ENCODE measurements at regions not wholly inside any gene's neighbourhood (a gene's known extent, or its start where the extent isn't known, plus 50 kb on each side); places are given as distances from the start of the nearest gene placed in this dataset.
"Not testable (repeated sequence)": the region's sequence is repeated elsewhere in the genome, so short reads cannot be mapped to it uniquely, and the experiment has no call there.

DNA sequence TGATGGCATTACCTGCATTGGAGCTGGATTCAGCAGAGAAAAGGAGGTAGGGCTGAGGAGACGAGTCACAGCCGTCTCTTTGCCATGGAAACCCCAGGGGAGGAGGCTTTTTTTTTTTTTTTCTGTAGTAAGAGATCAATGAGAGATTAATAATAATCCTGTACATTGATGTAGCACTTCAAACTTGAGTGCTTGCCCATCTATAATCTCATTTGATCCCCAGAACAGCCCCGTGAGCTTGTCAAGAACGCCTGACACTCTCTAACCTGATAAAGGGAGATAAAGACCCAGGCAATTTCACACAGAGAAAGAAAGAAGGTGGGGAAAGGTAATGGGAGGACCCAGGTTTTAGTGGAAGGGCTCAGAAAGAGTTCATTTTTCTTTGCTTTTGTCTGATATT lies 195.2 kb upstream of the FOXK1 start:
- TF ChIP-seq, protein P1, sequence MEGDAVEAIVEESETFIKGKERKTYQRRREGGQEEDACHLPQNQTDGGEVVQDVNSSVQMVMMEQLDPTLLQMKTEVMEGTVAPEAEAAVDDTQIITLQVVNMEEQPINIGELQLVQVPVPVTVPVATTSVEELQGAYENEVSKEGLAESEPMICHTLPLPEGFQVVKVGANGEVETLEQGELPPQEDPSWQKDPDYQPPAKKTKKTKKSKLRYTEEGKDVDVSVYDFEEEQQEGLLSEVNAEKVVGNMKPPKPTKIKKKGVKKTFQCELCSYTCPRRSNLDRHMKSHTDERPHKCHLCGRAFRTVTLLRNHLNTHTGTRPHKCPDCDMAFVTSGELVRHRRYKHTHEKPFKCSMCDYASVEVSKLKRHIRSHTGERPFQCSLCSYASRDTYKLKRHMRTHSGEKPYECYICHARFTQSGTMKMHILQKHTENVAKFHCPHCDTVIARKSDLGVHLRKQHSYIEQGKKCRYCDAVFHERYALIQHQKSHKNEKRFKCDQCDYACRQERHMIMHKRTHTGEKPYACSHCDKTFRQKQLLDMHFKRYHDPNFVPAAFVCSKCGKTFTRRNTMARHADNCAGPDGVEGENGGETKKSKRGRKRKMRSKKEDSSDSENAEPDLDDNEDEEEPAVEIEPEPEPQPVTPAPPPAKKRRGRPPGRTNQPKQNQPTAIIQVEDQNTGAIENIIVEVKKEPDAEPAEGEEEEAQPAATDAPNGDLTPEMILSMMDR (IDR thresholded peaks at IDR 0.05), result no peak
- Histone ChIP-seq H3K4me1 (no peaks in the 10 kb centered on the region), H3K9me3 (no peaks in the 10 kb centered on the region), H3K27ac (no peak overlapping the region), H3K27me3 (no peaks in the 10 kb centered on the region), H3K36me3 (no peaks in the 10 kb centered on the region), H3K4me3 (no peak overlapping the region)
- intact Hi-C loops (cut with DNase I), result no loop called here
- ATAC-seq (no peak), DNase-seq (no peak)

DNA sequence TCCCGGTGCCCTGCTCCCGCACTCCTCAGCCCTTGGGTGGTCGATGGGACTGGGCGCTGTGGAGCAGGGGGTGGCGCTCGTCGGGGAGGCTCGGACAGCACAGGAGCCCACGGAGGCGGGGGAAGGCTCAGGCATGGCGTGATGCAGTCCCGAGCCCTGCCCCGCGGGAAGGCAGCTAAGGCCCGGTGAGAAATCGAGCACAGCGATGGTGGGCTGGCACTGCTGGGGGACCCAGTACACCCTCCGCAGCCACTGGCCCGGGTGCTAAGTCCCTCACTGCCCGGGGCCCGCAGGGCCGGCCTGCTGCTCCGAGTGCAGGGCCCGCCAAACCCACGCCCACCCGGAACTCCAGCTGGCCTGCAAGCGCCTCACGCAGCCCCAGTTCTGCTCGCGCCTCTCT lies 185.2 kb upstream of the FOXK1 start:
- H3K27me3 ChIP-seq; intact Hi-C loops (cut with DNase I); ATAC-seq; H3K27ac ChIP-seq; H3K4me1 ChIP-seq; H3K9me3 ChIP-seq; H3K36me3 ChIP-seq; DNase-seq; H3K4me3 ChIP-seq: not testable (repeated sequence)

DNA sequence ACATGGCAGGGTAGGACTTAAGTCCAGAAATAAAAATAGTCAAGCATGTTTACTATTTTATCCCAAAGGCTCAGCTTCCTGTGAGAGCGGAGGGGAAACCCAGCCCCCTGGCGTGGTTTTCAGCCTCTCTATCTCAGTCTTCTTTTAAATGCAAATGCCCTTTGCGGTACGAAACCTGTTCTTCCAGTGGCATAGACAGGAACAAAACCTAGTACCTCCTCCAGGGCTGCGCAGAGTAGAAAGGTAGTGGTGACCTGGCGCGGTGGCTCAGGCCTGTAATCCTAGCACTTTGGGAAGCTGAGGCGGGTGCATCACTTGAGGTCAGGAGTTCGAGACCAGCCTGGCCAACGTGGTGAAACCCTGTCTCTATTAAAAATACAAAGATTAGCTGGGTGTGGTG lies 181.3 kb upstream of the FOXK1 start:
- H3K9me3 ChIP-seq, result no peaks in the 10 kb centered on the region
- intact Hi-C loops (cut with DNase I), result no loop called here
- TF ChIP-seq, protein P1 (IDR thresholded peaks at IDR 0.05), result no peak
- no peak for ATAC-seq
- no peak overlapping the region for H3K27ac ChIP-seq
- no peaks in the 10 kb centered on the region for H3K27me3 ChIP-seq
- H3K36me3 ChIP-seq, result no peaks in the 10 kb centered on the region
- DNase-seq, result no peak
- no peaks in the 10 kb centered on the region for H3K4me1 ChIP-seq
- H3K4me3 ChIP-seq, result no peak overlapping the region

DNA sequence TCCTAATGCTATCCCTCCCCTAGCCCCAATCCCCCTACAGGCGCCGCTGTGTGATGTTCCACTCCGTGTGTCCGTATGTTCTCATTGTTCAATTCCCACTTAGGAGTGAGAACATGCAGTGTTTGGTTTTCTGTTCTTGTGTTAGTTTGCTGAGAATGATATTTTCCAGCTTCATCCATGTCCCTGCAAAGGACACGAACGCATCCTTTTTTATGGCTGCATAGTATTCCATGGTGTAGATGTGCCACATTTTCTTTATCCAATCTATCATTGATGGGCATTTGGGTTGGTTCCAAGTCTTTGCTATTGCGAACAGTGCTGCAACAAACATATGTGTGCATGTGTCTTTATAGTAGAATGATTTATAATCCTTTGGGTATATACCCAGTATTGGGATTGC lies 174.2 kb upstream of the FOXK1 start:
- H3K27ac ChIP-seq; H3K36me3 ChIP-seq; H3K4me3 ChIP-seq; ATAC-seq; H3K27me3 ChIP-seq; H3K9me3 ChIP-seq; DNase-seq; H3K4me1 ChIP-seq; intact Hi-C loops (cut with DNase I): not testable (repeated sequence)

DNA sequence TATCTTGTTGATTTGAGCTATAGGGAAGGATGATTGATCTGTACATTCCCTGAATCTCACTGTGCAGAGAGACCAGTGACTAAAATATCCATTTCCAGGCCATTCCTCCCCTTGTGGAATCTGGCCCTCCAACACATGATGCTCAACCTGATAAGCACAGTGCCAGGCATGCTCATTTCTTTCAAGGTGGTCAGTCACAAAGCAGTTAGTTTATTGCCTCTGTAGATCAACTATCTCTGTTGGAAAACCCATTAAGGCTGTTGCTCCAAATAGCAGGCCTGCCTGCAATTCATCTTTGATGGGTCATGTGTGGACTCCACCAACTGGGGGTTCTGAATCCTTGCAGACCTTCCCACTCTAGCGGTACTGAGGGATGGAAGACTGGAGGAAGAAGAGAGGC lies 168.6 kb upstream of the FOXK1 start:
- intact Hi-C loops (cut with DNase I), result no loop called here
- Histone ChIP-seq H3K27ac (no peak overlapping the region), H3K9me3 (no peaks in the 10 kb centered on the region), H3K36me3 (no peaks in the 10 kb centered on the region), H3K27me3 (no peaks in the 10 kb centered on the region), H3K4me3 (no peak overlapping the region), H3K4me1 (no peaks in the 10 kb centered on the region)
- DNase-seq (no peak), ATAC-seq (no peak)
- TF ChIP-seq, protein P1 (IDR thresholded peaks at IDR 0.05), result no peak

DNA sequence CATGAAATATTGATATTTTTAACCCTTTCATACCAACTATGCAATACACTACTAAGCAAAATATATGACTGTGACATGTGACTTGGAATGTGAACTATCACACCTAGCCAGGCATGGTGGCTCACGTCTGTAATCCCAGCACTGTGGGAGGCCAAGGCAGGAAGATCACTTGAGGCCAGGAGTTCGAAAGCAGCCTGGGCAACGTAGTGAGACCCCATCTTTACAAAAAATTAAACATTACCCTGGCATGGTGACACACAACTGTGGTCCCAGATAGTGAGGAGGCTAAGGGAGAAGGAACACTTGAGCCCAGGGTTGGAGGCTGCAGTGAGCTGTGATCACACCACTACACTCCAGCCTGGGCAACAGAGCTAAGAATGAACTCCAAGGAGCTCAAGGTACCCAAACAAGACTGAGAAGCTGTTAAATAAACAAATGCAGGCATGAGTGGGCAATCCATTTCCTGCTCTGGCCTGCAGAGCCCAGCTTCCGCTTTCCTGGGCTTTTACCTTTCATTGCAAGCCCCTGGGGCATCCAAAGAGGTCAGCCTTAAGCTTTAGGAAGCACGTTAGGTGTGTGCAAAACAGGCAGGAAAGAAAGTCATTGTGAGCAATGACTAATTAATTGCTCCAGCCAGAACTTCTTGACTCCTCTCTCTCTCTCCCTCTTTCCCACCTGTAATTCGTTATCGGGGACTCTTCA lies 162.1 kb upstream of the FOXK1 start:
- no peak for ATAC-seq
- H3K27ac ChIP-seq, result no peak overlapping the region
- H3K4me3 ChIP-seq, result no peak overlapping the region
- no peaks in the 10 kb centered on the region for H3K36me3 ChIP-seq
- H3K4me1 ChIP-seq, result no peaks in the 10 kb centered on the region
- no peaks in the 10 kb centered on the region for H3K9me3 ChIP-seq
- H3K27me3 ChIP-seq, result no peaks in the 10 kb centered on the region
- intact Hi-C loops (cut with DNase I), result no loop called here
- DNase-seq, result no peak
- TF ChIP-seq, protein P1 (IDR thresholded peaks at IDR 0.05), result no peak

DNA sequence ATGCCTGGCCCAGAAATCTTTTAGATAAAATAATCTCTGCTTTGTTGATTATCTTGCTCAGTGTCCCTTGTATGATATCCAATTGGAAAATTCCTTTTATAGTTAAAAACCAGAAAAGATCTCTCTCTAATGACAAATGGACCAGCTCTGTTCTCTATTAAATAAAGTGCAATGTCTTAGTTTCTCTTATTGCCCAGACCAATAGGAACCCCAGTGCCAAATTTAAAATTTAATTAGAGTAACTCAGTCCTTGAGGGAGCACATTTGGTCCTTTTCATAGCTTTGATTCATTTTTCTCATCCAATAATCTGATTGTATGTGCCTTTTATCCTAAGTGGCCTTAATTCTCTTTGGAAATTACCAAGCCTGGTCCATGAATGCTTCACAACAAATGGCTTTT lies 158.9 kb upstream of the FOXK1 start:
- TF ChIP-seq, protein P1 (IDR thresholded peaks at IDR 0.05), result no peak
- intact Hi-C loops (cut with DNase I), result no loop called here

More for the DNA sequence above, 158.9 kb upstream of the FOXK1 start:
- DNase-seq (no peak), ATAC-seq (no peak)
- H3K4me3 ChIP-seq, result no peak overlapping the region
- no peaks in the 10 kb centered on the region for H3K9me3 ChIP-seq
- no peaks in the 10 kb centered on the region for H3K36me3 ChIP-seq
- H3K27ac ChIP-seq, result no peak overlapping the region
- H3K4me1 ChIP-seq, result no peaks in the 10 kb centered on the region
- no peaks in the 10 kb centered on the region for H3K27me3 ChIP-seq

Measured in upper lobe of right lung (tissue), 1 donor.